Stimulated activated naive CD8-positive, alpha-beta T cell treated with anti-CD3 and anti-CD28 coated beads, Interleukin-15, Interleukin-2, amounts not matched to agents 100 U/mL and 50 U/mL, for 24 hours (primary cell): ENCODE measurements at regions not wholly inside any gene's neighbourhood (a gene's known extent, or its start where the extent isn't known, plus 50 kb on each side); places are given as distances from the start of the nearest gene placed in this dataset.
"Not testable (repeated sequence)": the region's sequence is repeated elsewhere in the genome, so short reads cannot be mapped to it uniquely, and the experiment has no call there.

ENCODE experiments used
- ATAC-seq: fragments of 150-1000 bp; cut with Tn5 transposase; one replicate; pipeline ENCODE4 v1.10.0; 2021
- DNase-seq: peaks from one replicate; pipeline ENCODE4 v3.0.0; 2021

- not testable (repeated sequence) for ATAC-seq, DNase-seq
Observed at GRCh38 chr16:29182940-29183868, 198.4 kb downstream of the LAT start.

- DNase-seq (no peak), ATAC-seq (no peak)
Observed at GRCh38 chr16:29182501-29182900, 197.6 kb downstream of the LAT start.

DNA sequence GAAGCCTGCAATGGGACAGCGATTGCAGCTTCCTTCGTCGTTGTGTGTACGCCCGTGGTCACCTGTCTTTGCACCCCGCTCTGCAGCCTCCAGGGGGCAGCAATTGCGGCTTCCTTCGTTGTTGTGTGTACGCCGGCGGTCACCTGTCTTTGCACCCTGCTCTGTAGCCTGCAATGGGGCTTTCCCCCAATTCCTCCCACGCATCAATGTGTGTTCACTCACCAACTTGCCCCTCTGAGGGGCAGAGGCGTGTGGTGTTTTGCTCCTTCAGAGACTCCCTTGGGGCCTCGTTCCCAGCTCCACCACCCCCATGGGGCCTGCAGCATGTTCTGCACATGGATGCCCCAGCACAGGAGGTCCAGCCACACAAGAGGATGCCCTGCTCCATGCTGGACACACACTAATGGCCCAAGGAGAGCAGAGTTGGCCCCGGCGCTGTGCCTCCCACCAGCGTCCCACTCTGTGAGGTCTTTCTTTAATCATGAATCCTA, 197.1 kb downstream of the LAT start:
- peak; percentile 33 for DNase-seq
- not testable (repeated sequence) for ATAC-seq

GRCh38 chr16:29181254-29181780, 196.5 kb downstream of the LAT start:
- DNase-seq: not testable (repeated sequence)

DNA sequence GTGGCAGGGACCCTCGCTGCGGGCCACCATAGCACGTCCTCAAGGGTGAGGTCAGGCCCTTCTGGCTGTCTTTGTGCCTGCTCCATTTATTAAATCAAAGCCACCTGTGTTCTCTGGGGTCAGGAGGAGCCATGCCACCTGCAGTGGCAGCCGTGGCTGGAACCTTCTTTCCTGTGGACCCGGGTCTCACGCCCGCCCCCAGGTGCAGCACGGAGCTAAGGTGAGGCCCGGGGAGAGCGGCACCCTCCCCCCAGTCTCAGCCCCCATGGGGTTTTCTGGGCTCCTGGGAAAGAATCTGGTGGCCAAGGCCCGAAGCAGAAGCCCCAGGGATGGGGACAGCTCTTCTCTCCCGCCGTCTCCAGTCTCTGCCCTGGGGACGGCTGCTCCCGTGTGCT, 195.4 kb downstream of the LAT start:
- not testable (repeated sequence) for ATAC-seq, DNase-seq

More at GRCh38 chr16:29181254-29181780, 196.5 kb downstream of the LAT start:
- ATAC-seq: not testable (repeated sequence)

DNA sequence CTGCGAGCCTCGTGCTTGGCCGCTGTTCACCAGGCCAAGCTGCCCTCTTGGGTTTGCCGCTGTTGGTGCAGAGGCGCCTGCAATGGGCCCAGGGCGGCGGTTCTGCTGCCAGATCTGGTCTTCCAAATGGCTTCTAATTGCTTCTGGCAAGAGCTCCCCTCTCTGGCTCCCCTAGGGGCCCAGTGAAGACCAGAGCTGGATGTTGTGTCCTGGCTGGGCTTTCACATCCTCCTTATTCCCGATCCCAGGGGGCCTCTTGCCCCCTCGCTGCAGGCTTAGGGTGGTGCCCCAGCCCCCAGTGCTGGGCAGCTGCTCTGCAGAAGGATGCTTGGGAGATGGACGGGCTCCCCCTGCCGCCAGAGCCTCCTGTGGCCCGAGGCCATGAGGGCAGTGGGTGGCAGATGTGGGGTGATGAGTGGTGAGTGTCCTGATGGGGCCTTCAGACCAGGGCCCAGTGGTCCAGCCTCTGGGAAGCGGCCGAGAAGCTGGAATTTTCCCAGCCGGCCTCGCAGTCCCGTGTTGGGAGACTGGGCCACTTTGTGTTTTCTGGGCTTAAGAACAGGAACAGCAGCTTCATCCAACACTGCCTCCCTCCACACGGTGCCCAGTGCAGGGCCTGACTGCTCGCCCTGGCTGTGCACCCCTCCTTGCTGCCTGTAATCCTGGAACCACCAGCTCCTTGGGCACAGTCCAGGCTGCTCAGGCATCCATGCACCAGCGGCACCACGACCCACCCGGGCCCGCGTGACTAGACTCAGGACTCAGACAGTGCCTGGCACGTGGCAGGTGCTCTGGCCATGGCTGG, 194.8 kb downstream of the LAT start:
- DNase-seq, ATAC-seq: not testable (repeated sequence)

GRCh38 chr16:29177888-29178726, 193.3 kb downstream of the LAT start:
- not testable (repeated sequence) for DNase-seq, ATAC-seq

GRCh38 chr16:29177203-29177887, 192.5 kb downstream of the LAT start:
- not testable (repeated sequence) for ATAC-seq

DNA sequence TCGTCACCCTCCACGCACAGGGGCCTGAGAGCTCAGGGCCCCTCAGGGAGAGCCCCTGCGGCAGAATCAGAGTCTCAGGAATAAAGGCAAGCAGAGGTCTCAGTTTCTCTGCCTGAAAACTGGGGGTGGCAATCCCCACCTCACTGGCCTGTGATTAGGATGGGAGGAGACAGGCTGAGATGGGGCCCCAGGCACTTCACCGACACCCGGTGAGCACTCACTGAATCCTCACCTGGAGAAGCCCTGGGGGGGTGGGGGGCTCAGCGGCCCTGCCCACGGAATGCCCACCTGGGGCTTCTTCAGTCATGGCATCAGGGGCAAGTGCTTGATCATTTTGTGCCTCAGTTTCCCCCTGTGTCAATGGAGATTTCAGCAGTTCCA, 192.0 kb downstream of the LAT start:
- ATAC-seq, DNase-seq: not testable (repeated sequence)

More at GRCh38 chr16:29177203-29177887, 192.5 kb downstream of the LAT start:
- not testable (repeated sequence) for DNase-seq

DNA sequence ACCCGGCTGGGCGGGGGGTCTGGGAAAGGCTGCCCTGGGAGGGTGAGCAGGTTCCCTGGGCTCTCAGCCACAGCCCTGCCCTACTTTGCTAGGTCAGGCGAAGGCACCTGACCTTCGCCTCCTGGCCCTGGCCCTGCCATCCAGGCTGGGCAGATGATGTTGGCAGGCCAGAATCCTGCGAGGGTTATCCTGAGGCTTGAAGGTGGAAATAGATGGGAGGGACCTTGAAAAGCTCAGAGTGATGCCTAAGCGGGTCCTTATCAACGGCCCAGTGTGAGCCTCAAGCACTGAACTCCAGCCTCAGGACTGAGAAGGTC, 191.3 kb downstream of the LAT start:
- not testable (repeated sequence) for DNase-seq, ATAC-seq

- not testable (repeated sequence) for ATAC-seq, DNase-seq
Observed at GRCh38 chr16:29175411-29176153, 190.7 kb downstream of the LAT start.

GRCh38 chr16:29173371-29174305, 188.8 kb downstream of the LAT start:
- not testable (repeated sequence) for DNase-seq, ATAC-seq

GRCh38 chr16:29172098-29172724, 187.4 kb downstream of the LAT start:
- not testable (repeated sequence) for ATAC-seq, DNase-seq

GRCh38 chr16:29171296-29171695, 186.4 kb downstream of the LAT start:
- DNase-seq, ATAC-seq: not testable (repeated sequence)

DNA sequence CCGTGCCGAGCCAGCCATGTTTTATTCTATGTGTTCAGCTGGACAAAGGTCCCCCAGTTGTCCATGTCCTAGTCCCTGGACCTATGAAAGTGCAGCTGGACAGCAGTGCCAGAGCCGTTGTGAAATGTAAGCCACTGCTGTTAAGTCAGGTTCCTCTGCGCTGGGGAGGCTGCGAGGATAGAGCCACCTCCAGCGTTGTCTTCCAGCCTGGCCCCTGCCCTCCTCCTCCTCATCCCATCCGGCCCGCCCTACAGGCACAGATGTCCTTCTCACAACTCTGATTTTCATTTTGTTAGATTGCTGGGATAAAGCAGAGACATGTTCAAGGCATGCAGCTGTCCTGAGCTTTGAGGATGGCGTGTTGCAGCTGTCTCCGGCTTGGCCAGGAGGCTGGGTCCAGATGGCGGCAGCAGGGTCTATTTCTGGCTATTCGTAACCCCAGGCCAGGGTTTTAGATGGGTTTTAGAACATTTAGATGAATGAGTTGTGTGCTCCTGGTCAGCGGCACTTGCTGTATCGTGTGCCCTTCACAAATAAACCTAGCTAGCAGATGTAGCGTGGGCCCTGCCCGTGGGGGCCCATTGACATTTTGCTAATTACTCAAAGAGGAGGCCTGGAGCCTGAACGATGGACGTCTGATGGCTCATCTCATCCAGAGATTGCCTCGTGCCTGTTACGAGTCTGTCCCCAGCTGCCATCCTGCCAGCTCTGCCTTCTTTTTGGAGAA, 185.7 kb downstream of the LAT start:
- DNase-seq, ATAC-seq: not testable (repeated sequence)

DNA sequence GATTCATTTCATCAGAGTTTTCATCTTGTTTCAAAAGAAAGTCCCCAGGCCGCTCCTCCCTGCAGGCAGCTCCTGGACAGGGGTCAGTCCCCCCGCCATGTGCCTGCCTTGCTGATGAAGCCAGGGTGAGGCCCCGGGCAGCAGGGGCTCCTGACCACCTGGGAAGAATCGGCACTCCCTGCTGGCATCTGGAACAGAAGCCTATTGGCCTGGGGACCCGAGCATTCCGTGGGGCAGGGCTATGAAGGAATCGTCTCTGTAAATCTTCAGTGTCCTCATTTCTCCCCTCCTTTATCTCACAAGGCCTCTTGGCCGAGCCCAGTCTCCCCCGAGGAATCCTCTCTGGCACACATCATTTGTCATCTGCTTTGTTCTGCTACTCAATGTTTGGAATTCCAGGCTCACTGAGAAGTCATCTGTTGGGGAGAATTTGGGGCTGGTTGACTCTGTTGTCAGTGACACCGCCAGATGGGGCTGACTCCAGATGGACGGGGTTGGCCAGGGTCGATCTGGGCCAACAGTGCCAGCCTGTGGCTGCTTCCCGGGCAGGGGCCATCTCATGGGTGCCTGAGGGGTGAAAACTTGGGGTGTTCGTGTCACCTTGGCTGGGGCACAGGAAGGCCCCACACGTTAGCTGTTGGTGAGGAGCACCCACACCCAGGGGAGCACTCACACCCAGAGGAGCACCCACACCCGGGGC, 184.6 kb downstream of the LAT start:
- not testable (repeated sequence) for ATAC-seq, DNase-seq
